ENCODE measurements at regions not wholly inside any gene's neighbourhood (a gene's known extent, or its start where the extent isn't known, plus 50 kb on each side); places are given as distances from the start of the nearest gene placed in this dataset.

- no peak for TF ChIP-seq ESRRA (IDR thresholded peaks at IDR 0.05; ENCODE audit: borderline replicate concordance, low read length)
- no peak for TF ChIP-seq CHD4 (IDR thresholded peaks at IDR 0.05; ENCODE audit: borderline replicate concordance)
- no peak for TF ChIP-seq MAX (IDR thresholded peaks at IDR 0.05)
- TF ChIP-seq RAD21 (conservative IDR thresholded peaks at IDR 0.05 in 1 of 2, IDR thresholded peaks at IDR 0.05 in 1 of 2): no peak
- TF ChIP-seq EP300 (IDR thresholded peaks at IDR 0.05): no peak
- no peak for TF ChIP-seq RFX5 (IDR thresholded peaks at IDR 0.05)
- no peak for TF ChIP-seq CTCF (IDR thresholded peaks at IDR 0.05)
- TF ChIP-seq PBX3 (IDR thresholded peaks at IDR 0.05): no peak
- no peak for TF ChIP-seq JUN (IDR thresholded peaks at IDR 0.05)
- TF ChIP-seq CEBPB (IDR thresholded peaks at IDR 0.05): no peak
- TF ChIP-seq REST (IDR thresholded peaks at IDR 0.05): no peak
- TF ChIP-seq TP53 (CRISPR knock-in tag; IDR thresholded peaks at IDR 0.05): no peak
- no peak for TF ChIP-seq POLR2A (IDR thresholded peaks at IDR 0.05; ENCODE audit: low read length)
- TF ChIP-seq HDAC2 (IDR thresholded peaks at IDR 0.05): no peak
Measured at GRCh38 chr10:61189912-61190311, 245.9 kb upstream of the RHOBTB1 start.

Measured in A549 (cell line).